ENCODE measurements at regions not wholly inside any gene's neighbourhood (a gene's known extent, or its start where the extent isn't known, plus 50 kb on each side); places are given as distances from the start of the nearest gene placed in this dataset.

DNA sequence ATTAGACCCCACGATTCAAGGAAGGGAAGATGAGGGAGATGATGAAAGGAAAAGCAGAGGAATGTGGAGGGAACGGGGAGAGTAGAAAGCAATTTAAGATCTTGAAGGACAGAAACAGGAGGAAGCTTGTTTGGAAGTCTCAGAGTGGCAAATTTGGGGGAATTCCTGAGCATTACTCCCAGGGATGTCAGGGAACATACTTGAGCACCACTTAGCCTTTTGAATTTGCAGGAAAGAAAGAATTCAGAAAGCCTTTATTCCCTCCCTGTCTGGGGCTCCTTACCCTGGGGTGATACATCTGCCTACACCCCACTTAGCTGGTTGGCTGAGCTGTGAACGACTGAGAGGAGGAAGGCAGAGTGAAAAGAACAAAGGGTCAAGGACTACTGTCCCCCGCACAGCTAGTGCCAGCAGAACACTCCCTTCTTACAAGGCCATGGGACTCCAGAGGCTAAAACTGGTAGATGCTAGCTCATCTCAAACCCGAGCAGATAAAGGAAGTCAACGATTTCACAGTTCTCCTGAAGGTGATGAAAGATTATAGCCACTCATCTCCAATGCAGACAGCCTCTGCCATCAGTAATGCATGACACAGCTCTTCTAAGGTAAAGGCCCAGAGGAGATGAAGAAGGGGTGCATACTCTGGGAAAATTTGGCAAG is 84.0 kb upstream of the AKIP1 start:
- Mint-ChIP-seq H3K4me1 (peaks cover 20 to 23% of the 10 kb centered on the region in 2 experiments), H3K9me3 (no peaks in the 10 kb centered on the region; a peak in 1 of 5 replicates), H3K27ac (no peak overlapping the region), H3K27me3 (ENCODE audit: low read depth) (no peaks in the 10 kb centered on the region; the same call in 1 of the 2 replicates), H3K4me3 (no peak overlapping the region), H3K36me3 (ENCODE audit: insufficient read depth in 1 of 3, low read depth in 3 of 3) (0 out of 7 replicates have a peak, but pooled peaks cover 0 to 1% (median 0%) of the 10 kb centered on the region in 3 experiments)
- H2BK20ac ChIP-seq (ENCODE audit: low read depth, low read length, poor library complexity, severe bottlenecking), result no peak overlapping the region
- TF ChIP-seq, protein P1, sequence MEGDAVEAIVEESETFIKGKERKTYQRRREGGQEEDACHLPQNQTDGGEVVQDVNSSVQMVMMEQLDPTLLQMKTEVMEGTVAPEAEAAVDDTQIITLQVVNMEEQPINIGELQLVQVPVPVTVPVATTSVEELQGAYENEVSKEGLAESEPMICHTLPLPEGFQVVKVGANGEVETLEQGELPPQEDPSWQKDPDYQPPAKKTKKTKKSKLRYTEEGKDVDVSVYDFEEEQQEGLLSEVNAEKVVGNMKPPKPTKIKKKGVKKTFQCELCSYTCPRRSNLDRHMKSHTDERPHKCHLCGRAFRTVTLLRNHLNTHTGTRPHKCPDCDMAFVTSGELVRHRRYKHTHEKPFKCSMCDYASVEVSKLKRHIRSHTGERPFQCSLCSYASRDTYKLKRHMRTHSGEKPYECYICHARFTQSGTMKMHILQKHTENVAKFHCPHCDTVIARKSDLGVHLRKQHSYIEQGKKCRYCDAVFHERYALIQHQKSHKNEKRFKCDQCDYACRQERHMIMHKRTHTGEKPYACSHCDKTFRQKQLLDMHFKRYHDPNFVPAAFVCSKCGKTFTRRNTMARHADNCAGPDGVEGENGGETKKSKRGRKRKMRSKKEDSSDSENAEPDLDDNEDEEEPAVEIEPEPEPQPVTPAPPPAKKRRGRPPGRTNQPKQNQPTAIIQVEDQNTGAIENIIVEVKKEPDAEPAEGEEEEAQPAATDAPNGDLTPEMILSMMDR (conservative IDR thresholded peaks at IDR 0.05), result no peak
- no peaks in the 10 kb centered on the region for H3K9me3 ChIP-seq (ENCODE audit: control insufficient read depth, low read depth, low read length)
- no peak overlapping the region for H3K4me2 ChIP-seq (ENCODE audit: insufficient read depth, insufficient read length, low read length)
- H2BK15ac ChIP-seq (ENCODE audit: low read depth, low read length), result no peak overlapping the region
- H2AK5ac ChIP-seq (ENCODE audit: insufficient read length, low read length), result no peak overlapping the region
- H4K20me1 ChIP-seq (ENCODE audit: control insufficient read depth, insufficient read depth, insufficient read length), result no peaks in the 10 kb centered on the region
- no peak overlapping the region for H2BK12ac ChIP-seq (ENCODE audit: insufficient read length, low read depth, low read length)
- no peak overlapping the region for H2AFZ ChIP-seq (ENCODE audit: low read length)
- no peak overlapping the region for H3K14ac ChIP-seq (ENCODE audit: insufficient read depth, low read length)
- H3K27ac ChIP-seq (ENCODE audit: insufficient read length, low read depth, low read length), result no peak overlapping the region
- H3K9ac ChIP-seq (ENCODE audit: extremely low read depth, insufficient read length, low read length), result no peak overlapping the region
- no peaks in the 10 kb centered on the region for H3K27me3 ChIP-seq (ENCODE audit: insufficient read depth, low read length)
- H3K23me2 ChIP-seq (ENCODE audit: insufficient read length, low read depth, low read length, poor library complexity, severe bottlenecking), result no peaks in the 10 kb centered on the region
- no peak overlapping the region for H3K4ac ChIP-seq (ENCODE audit: low read depth, low read length)
- H2BK120ac ChIP-seq (ENCODE audit: low read depth, low read length, poor library complexity, severe bottlenecking), result no peak overlapping the region
- H3K18ac ChIP-seq (ENCODE audit: insufficient read length, low read depth, low read length), result no peak overlapping the region
- no peak overlapping the region for H4K91ac ChIP-seq (ENCODE audit: insufficient read length, low read depth, low read length)
- H3K79me2 ChIP-seq (ENCODE audit: insufficient read depth, low read length), result no peaks in the 10 kb centered on the region
- peak; percentile 18 for DNase-seq
- peaks cover 10% of the 10 kb centered on the region; the same call in 1 of the 2 replicates for H3K4me1 ChIP-seq (ENCODE audit: insufficient read depth, low read length)
- H3K79me1 ChIP-seq (ENCODE audit: insufficient read depth, low read depth, low read length, poor library complexity, severe bottlenecking), result no peaks in the 10 kb centered on the region
- no peak overlapping the region for H4K5ac ChIP-seq (ENCODE audit: insufficient read length, low read depth, low read length)
- H3T11ph ChIP-seq (ENCODE audit: low read length), result no peak overlapping the region
- no peak overlapping the region for H3K56ac ChIP-seq (ENCODE audit: insufficient read length, low read depth, low read length)
- no peak overlapping the region for H3K23ac ChIP-seq (ENCODE audit: insufficient read length, low read depth, low read length)
- no peak overlapping the region for H4K8ac ChIP-seq (replicated peaks; ENCODE audit: insufficient read length, low read depth, low read length)
- H2BK5ac ChIP-seq (ENCODE audit: insufficient read length, low read length), result no peak overlapping the region
- WGBS (ENCODE audit: extremely low coverage, insufficient read length, low lambda C conversion rate), result no CpG with 5 or more reads among the region's 6 CpGs

All from H9 (cell line).